Neural cell (in vitro differentiated cells): ENCODE measurements at regions not wholly inside any gene's neighbourhood (a gene's known extent, or its start where the extent isn't known, plus 50 kb on each side); places are given as distances from the start of the nearest gene placed in this dataset.

Experiments
- H2AFZ ChIP-seq: fragments of 200-600, 300-800 bp; sonication (generic), shearing (Covaris generic); 2 replicates; pipeline ENCODE4 v1.6.0; 2014; ENCODE audit warnings: low read depth, mild to moderate bottlenecking, antibody characterized with exemption, low read length, moderate library complexity
- H3F3A ChIP-seq: fragments of 200-600 bp; shearing (Covaris generic); 2 replicates; pipeline ENCODE4 v1.6.1; 2016; ENCODE audit warnings: mild to moderate bottlenecking, moderate library complexity, mixed read lengths, antibody characterized with exemption, low read length; ENCODE audit not compliant: insufficient read depth, poor library complexity, severe bottlenecking
- H3K27ac ChIP-seq: fragments of 200-600, 300-800 bp; sonication (generic), shearing (Covaris generic); 2 replicates; pipeline ENCODE4 v1.5.1; 2014; ENCODE audit warnings: mild to moderate bottlenecking, low read length, moderate library complexity
- H3K27me3 ChIP-seq: fragments of 300-800, 200-600 bp; sonication (generic), shearing (Covaris generic); 2 replicates; pipeline ENCODE4 v1.6.0; 2014; ENCODE audit warnings: mild to moderate bottlenecking, low read depth, low read length, moderate library complexity; ENCODE audit not compliant: insufficient read depth
- H3K36me3 ChIP-seq: fragments of 300-800, 200-600 bp; sonication (generic), shearing (Covaris generic); 2 replicates; pipeline ENCODE4 v1.5.1; 2014; ENCODE audit warnings: mild to moderate bottlenecking, antibody characterized with exemption, low read length, moderate library complexity; ENCODE audit not compliant: insufficient read depth
- H3K4me2 ChIP-seq: fragments of 300-800, 200-600 bp; sonication (generic), shearing (Covaris generic); 2 replicates; pipeline ENCODE4 v1.6.0; 2014; ENCODE audit warnings: mild to moderate bottlenecking, low read length
- H3K4me3 ChIP-seq: fragments of 300-800, 200-600 bp; sonication (generic), shearing (Covaris generic); 2 replicates; pipeline ENCODE4 v1.5.1; 2014; ENCODE audit warnings: mild to moderate bottlenecking, low read length, moderate library complexity
- H3K79me2 ChIP-seq: fragments of 200-600 bp; shearing (Covaris generic); replicated peaks from 2 replicates; pipeline ENCODE4 v1.6.0; 2014; ENCODE audit warnings: mild to moderate bottlenecking, low read length, moderate library complexity; ENCODE audit not compliant: insufficient read depth
- H3K9ac ChIP-seq: fragments of 300-800, 200-600 bp; sonication (generic), shearing (Covaris generic); 2 replicates; pipeline ENCODE4 v1.6.1; 2016; ENCODE audit warnings: mild to moderate bottlenecking, low read length, mixed read lengths
- H3K9me2 ChIP-seq: fragments of 200-600 bp; shearing (Covaris generic); 2 replicates; pipeline ENCODE4 v1.6.1; 2016; ENCODE audit warnings: mild to moderate bottlenecking, low read length, mixed read lengths; ENCODE audit not compliant: insufficient read depth
- H3K9me3 ChIP-seq: fragments of 200-600, 300-800 bp; sonication (generic), shearing (Covaris generic); 2 replicates; pipeline ENCODE4 v1.6.1; 2016; ENCODE audit warnings: mild to moderate bottlenecking, mixed run types, low read length, moderate library complexity, mixed read lengths
- H4K20me1 ChIP-seq: fragments of 200-600 bp; shearing (Covaris generic); 2 replicates; pipeline ENCODE4 v1.6.1; 2016; ENCODE audit warnings: mild to moderate bottlenecking, mixed run types; ENCODE audit not compliant: insufficient read depth
- CTCF ChIP-seq: fragments of 450-650 bp; IDR thresholded peaks from 2 replicates; pipeline ENCODE4 v1.5.1; 2014; ENCODE audit warnings: antibody characterized with exemption, mild to moderate bottlenecking, moderate library complexity; ENCODE audit not compliant: poor library complexity, severe bottlenecking
- EP300 ChIP-seq: fragments of 450-650 bp; conservative IDR thresholded peaks from 2 replicates; pipeline ENCODE4 v1.6.1; 2014; ENCODE audit warnings: antibody characterized with exemption, mild to moderate bottlenecking, moderate library complexity; ENCODE audit not compliant: poor library complexity, severe bottlenecking
- EZH2 ChIP-seq: fragments of 200-600, 300-800 bp; shearing (Covaris generic), sonication (generic); IDR thresholded peaks from 2 replicates; pipeline ENCODE4 v1.6.1; 2014; ENCODE audit warnings: antibody characterized with exemption, low read length, borderline replicate concordance, mild to moderate bottlenecking; ENCODE audit not compliant: insufficient read depth, poor library complexity, severe bottlenecking
- MXI1 ChIP-seq: fragments of 450-650 bp; conservative IDR thresholded peaks from 2 replicates; pipeline ENCODE4 v1.6.1; 2014; ENCODE audit warnings: antibody characterized with exemption, mild to moderate bottlenecking; ENCODE audit not compliant: poor library complexity, severe bottlenecking
- POLR2AphosphoS5 ChIP-seq: IDR thresholded peaks from 2 replicates; pipeline ENCODE4 v1.6.1; 2012
- RAD21 ChIP-seq: fragments of 450-650 bp; conservative IDR thresholded peaks from 2 replicates; pipeline ENCODE4 v1.6.1; 2014; ENCODE audit warnings: antibody characterized with exemption, mild to moderate bottlenecking, moderate library complexity
- SMC3 ChIP-seq: fragments of 450-650 bp; conservative IDR thresholded peaks from 2 replicates; pipeline ENCODE4 v1.6.1; 2014; ENCODE audit warnings: antibody characterized with exemption, mild to moderate bottlenecking, moderate library complexity; ENCODE audit not compliant: poor library complexity
- TAF1 ChIP-seq: IDR thresholded peaks from 2 replicates; pipeline ENCODE4 v1.6.1; 2012; ENCODE audit warnings: low read depth
- TF ChIP-seq, protein P1 (sequence below): IDR thresholded peaks from 2 replicates; pipeline ENCODE4 v1.6.1; 2012; ENCODE audit warnings: borderline replicate concordance

DNA sequence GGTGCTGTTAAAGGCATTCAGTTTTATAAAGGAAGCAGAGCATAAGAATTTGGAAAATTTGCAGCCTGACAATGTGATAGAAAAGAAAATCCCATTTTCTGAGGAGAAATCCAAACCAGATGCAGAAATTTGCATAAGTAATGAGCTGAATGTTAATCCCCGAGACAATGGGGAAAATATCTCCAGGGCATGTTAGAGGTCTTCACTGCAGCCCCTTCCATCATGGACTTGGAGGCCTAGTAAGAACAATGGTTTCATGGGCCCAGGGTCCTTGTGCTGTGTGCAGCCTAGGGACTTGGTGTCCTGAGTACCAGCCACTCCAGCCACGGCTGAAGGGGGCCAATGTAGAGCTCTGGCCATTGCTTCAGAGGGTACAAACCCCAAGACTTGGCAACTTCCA lies 542.7 kb upstream of the NR3C2 start:
- H3K4me3 ChIP-seq = no peak overlapping the region
- no peaks in the 10 kb centered on the region for H3K27me3 ChIP-seq
- H3K9me3 ChIP-seq = no peaks in the 10 kb centered on the region
- no peaks in the 10 kb centered on the region for H4K20me1 ChIP-seq
- H3K27ac ChIP-seq = no peak overlapping the region
- H3K36me3 ChIP-seq = no peaks in the 10 kb centered on the region
- no peak overlapping the region for H2AFZ ChIP-seq
- H3K79me2 ChIP-seq = no peaks in the 10 kb centered on the region
- no peaks in the 10 kb centered on the region for H3F3A ChIP-seq
- no peaks in the 10 kb centered on the region for H3K9me2 ChIP-seq
- no peak overlapping the region for H3K4me2 ChIP-seq
- H3K9ac ChIP-seq = no peak overlapping the region
- TF ChIP-seq CTCF (no peak), EZH2 (no peak)
- TF ChIP-seq, protein P1, sequence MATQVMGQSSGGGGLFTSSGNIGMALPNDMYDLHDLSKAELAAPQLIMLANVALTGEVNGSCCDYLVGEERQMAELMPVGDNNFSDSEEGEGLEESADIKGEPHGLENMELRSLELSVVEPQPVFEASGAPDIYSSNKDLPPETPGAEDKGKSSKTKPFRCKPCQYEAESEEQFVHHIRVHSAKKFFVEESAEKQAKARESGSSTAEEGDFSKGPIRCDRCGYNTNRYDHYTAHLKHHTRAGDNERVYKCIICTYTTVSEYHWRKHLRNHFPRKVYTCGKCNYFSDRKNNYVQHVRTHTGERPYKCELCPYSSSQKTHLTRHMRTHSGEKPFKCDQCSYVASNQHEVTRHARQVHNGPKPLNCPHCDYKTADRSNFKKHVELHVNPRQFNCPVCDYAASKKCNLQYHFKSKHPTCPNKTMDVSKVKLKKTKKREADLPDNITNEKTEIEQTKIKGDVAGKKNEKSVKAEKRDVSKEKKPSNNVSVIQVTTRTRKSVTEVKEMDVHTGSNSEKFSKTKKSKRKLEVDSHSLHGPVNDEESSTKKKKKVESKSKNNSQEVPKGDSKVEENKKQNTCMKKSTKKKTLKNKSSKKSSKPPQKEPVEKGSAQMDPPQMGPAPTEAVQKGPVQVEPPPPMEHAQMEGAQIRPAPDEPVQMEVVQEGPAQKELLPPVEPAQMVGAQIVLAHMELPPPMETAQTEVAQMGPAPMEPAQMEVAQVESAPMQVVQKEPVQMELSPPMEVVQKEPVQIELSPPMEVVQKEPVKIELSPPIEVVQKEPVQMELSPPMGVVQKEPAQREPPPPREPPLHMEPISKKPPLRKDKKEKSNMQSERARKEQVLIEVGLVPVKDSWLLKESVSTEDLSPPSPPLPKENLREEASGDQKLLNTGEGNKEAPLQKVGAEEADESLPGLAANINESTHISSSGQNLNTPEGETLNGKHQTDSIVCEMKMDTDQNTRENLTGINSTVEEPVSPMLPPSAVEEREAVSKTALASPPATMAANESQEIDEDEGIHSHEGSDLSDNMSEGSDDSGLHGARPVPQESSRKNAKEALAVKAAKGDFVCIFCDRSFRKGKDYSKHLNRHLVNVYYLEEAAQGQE = no peak

DNA sequence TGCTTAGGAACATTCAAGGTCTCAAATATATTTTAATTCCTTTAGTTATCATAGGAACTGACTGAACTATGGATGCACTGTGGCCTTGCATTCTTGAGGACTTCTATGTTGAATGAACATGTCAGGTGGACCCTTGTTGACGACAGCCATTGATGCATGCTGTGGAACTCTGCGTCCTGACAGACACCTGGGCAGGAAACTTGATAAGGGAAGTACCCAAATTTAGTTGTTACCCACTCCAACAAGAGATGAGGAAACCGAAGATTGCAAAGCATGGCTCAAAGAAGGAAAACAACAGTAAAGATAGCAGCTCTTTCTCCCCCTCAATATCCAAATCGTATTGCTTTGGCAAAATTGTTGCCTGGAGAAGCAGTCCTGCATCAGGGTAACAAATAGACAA lies 540.0 kb upstream of the NR3C2 start:
- Histone ChIP-seq H3K36me3 (no peaks in the 10 kb centered on the region), H3K27ac (no peak overlapping the region), H3K4me2 (no peak overlapping the region), H3K9me2 (no peaks in the 10 kb centered on the region), H3K79me2 (no peaks in the 10 kb centered on the region), H2AFZ (no peak overlapping the region), H3K4me3 (no peak overlapping the region), H3F3A (no peaks in the 10 kb centered on the region), H3K9ac (no peak overlapping the region), H4K20me1 (no peaks in the 10 kb centered on the region), H3K27me3 (no peaks in the 10 kb centered on the region), H3K9me3 (no peaks in the 10 kb centered on the region)
- TF ChIP-seq, protein P1 = no peak
- TF ChIP-seq EZH2 (no peak), SMC3 (no peak), MXI1 (no peak), EP300 (no peak), CTCF (no peak), POLR2AphosphoS5 (no peak), TAF1 (no peak), RAD21 (no peak)
